GM12878 (cell line): ENCODE measurements at regions not wholly inside any gene's neighbourhood (a gene's known extent, or its start where the extent isn't known, plus 50 kb on each side); places are given as distances from the start of the nearest gene placed in this dataset.

Source experiments
- ATAC-seq: fragments of 200-7000 bp; cut with Tn5 transposase; 3 replicates; pipeline ENCODE4 v1.9.1; 2020; ENCODE audit warnings: mild to moderate bottlenecking, moderate library complexity
- BruUV-seq: library from RNA; stranded (reverse); fragments of 400-500 nt; replicated peaks from 2 replicates; lab custom pipeline; 2021; lab: Mats Ljungman, UMichigan
- CTCF ChIA-PET: fragments of 300-600 bp; sonication (Branson Sonifier 250); formaldehyde crosslinking; extraction: SDS; loops from one replicate; lab custom pipeline; 2021; ENCODE audit warnings: inconsistent platforms; lab: Yijun Ruan, JAX
- POLR2A ChIA-PET: fragments of 350-600 bp; formaldehyde crosslinking; extraction: SDS; loops from one replicate; lab custom pipeline; 2021; ENCODE audit warnings: inconsistent platforms; lab: Charles Lee
- RAD21 ChIA-PET: fragments of 300-600 bp; sonication (Branson Sonifier 250); formaldehyde crosslinking; loops from one replicate; lab custom pipeline; 2023; ENCODE audit warnings: antibody characterized with exemption; ENCODE audit not compliant: unreplicated experiment; lab: Charles Lee
- SMC1A ChIA-PET: fragments of 300-600 bp; sonication (Branson Sonifier 250); formaldehyde crosslinking; loops from one replicate; lab custom pipeline; 2023; ENCODE audit not compliant: unreplicated experiment, uncharacterized antibody; lab: Charles Lee
- DNase-seq: peaks from one replicate; pipeline ENCODE4 v3.0.0-alpha.2; 2011; ENCODE audit warnings: low read depth, low spot score
- FAIRE-seq: peaks from 3 replicates; lab custom pipeline; 2011; peaks lifted over from hg19 to GRCh38; lab: Jason Lieb, UNC
- H2AFZ ChIP-seq: 2 replicates; pipeline ENCODE4 v1.6.0; 2011; ENCODE audit warnings: low read depth, low read length, control low read depth; ENCODE audit not compliant: control insufficient read depth
- H3K27ac ChIP-seq: 2 replicates; pipeline ENCODE4 v1.5.1; 2011; ENCODE audit warnings: control low read depth; ENCODE audit not compliant: control insufficient read depth, insufficient read depth
- H3K27me3 ChIP-seq, 2 experiments: replicated peaks in 1 of 2; 2 replicates each; pipeline versions ENCODE4 v1.6.0 to v1.6.1; 2011; ENCODE audit warnings: low read length in 1 of 2; ENCODE audit not compliant: control insufficient read depth in 2 of 2, insufficient read depth in 2 of 2
- H3K36me3 ChIP-seq, 2 experiments: 2 replicates each; pipeline ENCODE4 v1.5.1; 2011; ENCODE audit warnings: low read length in 1 of 2; ENCODE audit not compliant: control insufficient read depth in 2 of 2, insufficient read depth in 2 of 2
- H3K4me1 ChIP-seq: 2 replicates; pipeline ENCODE4 v1.6.1; 2011; ENCODE audit warnings: mild to moderate bottlenecking, low read length, moderate library complexity, mixed read lengths; ENCODE audit not compliant: control insufficient read depth, insufficient read depth
- H3K4me2 ChIP-seq: 2 replicates; pipeline ENCODE4 v1.6.0; 2011; ENCODE audit warnings: control low read depth; ENCODE audit not compliant: control insufficient read depth, insufficient read depth
- H3K4me3 ChIP-seq: fragments of 200-600 bp; sonication (generic); 2 replicates; pipeline ENCODE4 v1.5.1; 2016
- H3K79me2 ChIP-seq: 2 replicates; pipeline ENCODE4 v1.6.0; 2011; ENCODE audit warnings: low read length; ENCODE audit not compliant: control insufficient read depth, insufficient read depth
- H3K9ac ChIP-seq: 2 replicates; pipeline ENCODE4 v1.8.0; 2011; ENCODE audit warnings: low read length, control low read depth, mixed read lengths; ENCODE audit not compliant: control insufficient read depth, insufficient read depth
- H3K9me3 ChIP-seq: replicated peaks from 3 replicates; pipeline ENCODE4 v1.5.1; 2011; ENCODE audit warnings: mild to moderate bottlenecking, low read length; ENCODE audit not compliant: control insufficient read depth, insufficient read depth
- H4K20me1 ChIP-seq: 2 replicates; pipeline ENCODE4 v1.6.0; 2011; ENCODE audit not compliant: control insufficient read depth, insufficient read depth
- EED ChIP-seq: sonication (generic); IDR thresholded peaks from 2 replicates; pipeline ENCODE4 v1.6.1; 2016; ENCODE audit warnings: antibody characterized with exemption, low read depth
- FOS ChIP-seq: IDR thresholded peaks from 3 replicates; pipeline ENCODE4 v1.6.1; 2011; ENCODE audit warnings: borderline replicate concordance; ENCODE audit not compliant: insufficient read length; ENCODE audit errors: extremely low read depth
- FOXM1 ChIP-seq: IDR thresholded peaks from 2 replicates; pipeline ENCODE4 v1.6.1; 2012; ENCODE audit warnings: low read depth, mild to moderate bottlenecking, inconsistent platforms, low read length, moderate library complexity
- GATAD2B ChIP-seq: fragments of 450-650 bp; conservative IDR thresholded peaks from 2 replicates; pipeline ENCODE4 v1.6.1; 2017; ENCODE audit warnings: low read depth, mild to moderate bottlenecking, moderate library complexity
- HCFC1 ChIP-seq: fragments of 150-350 bp; IDR thresholded peaks from 2 replicates; pipeline ENCODE4 v1.6.1; 2014; ENCODE audit warnings: low read length
- JUND ChIP-seq: IDR thresholded peaks from 2 replicates; pipeline ENCODE4 v1.6.1; 2012; ENCODE audit warnings: low read depth, mild to moderate bottlenecking, low read length, improper control_type of control experiment, moderate library complexity
- KDM1A ChIP-seq: fragments of 200-600 bp; sonication (generic); IDR thresholded peaks from 2 replicates; pipeline ENCODE4 v1.6.1; 2016; ENCODE audit warnings: borderline replicate concordance
- MEF2A ChIP-seq: IDR thresholded peaks from 2 replicates; pipeline ENCODE4 v1.6.1; 2011; ENCODE audit warnings: low read depth, mild to moderate bottlenecking, low read length, moderate library complexity; ENCODE audit not compliant: insufficient read depth
- MYC ChIP-seq: IDR thresholded peaks from 2 replicates; pipeline ENCODE4 v1.6.1; 2011; ENCODE audit warnings: mild to moderate bottlenecking, low read length, moderate library complexity, inconsistent platforms; ENCODE audit not compliant: insufficient read depth, insufficient replicate concordance, insufficient read length, severe bottlenecking
- PAX5 ChIP-seq: IDR thresholded peaks from 2 replicates; pipeline ENCODE4 v1.6.1; 2011; ENCODE audit warnings: low read depth, low read length, borderline replicate concordance
- SIN3A ChIP-seq: IDR thresholded peaks from 2 replicates; pipeline ENCODE4 v1.6.1; 2012; ENCODE audit warnings: low read depth, low read length, improper control_type of control experiment
- STAT1 ChIP-seq: fragments of 450-650 bp; conservative IDR thresholded peaks from 2 replicates; pipeline ENCODE4 v1.6.1; 2014; ENCODE audit warnings: antibody characterized with exemption, mild to moderate bottlenecking
- SUZ12 ChIP-seq: fragments of 200-600 bp; sonication (generic); IDR thresholded peaks from one replicate; pipeline ENCODE4 v1.6.1; 2018; ENCODE audit warnings: antibody characterized with exemption, mild to moderate bottlenecking; ENCODE audit not compliant: unreplicated experiment
- TCF7 ChIP-seq: IDR thresholded peaks from 2 replicates; pipeline ENCODE4 v1.6.1; 2014; ENCODE audit warnings: antibody characterized with exemption, borderline replicate concordance
- ZNF24 ChIP-seq: fragments of 450-650 bp; IDR thresholded peaks from 2 replicates; pipeline ENCODE4 v1.6.1; 2017; ENCODE audit warnings: antibody characterized with exemption, mild to moderate bottlenecking
- WGBS: methylation state at CpG from one replicate; pipeline ENCODE4 v1.1.6; 2016; ENCODE audit warnings: low lambda C conversion rate; ENCODE audit not compliant: insufficient replicate concordance, insufficient coverage; ENCODE audit errors: missing lambda C conversion rate; 5-methylcytosine and 5-hydroxymethylcytosine counted together
- in situ Hi-C: fragments of 300-500 bp; cut with MboI; formaldehyde crosslinking; loops from 9 replicates; pipeline ENCODE4 v1.14.3; 2018; ENCODE audit warnings: mixed read lengths
- intact Hi-C: fragments of 100-400 bp; cut with micrococcal nuclease; formaldehyde crosslinking; loops from one replicate; pipeline ENCODE4 v1.14.2; 2022; ENCODE audit not compliant: unreplicated experiment
- TF ChIP-seq, protein P1 (sequence below): fragments of 450-650 bp; IDR thresholded peaks from 2 replicates; pipeline ENCODE4 v1.6.1; 2014; ENCODE audit warnings: mild to moderate bottlenecking
- TF ChIP-seq, protein P2 (sequence below): fragments of 450-650 bp; formaldehyde crosslinking; IDR thresholded peaks from 2 replicates; pipeline ENCODE4 v1.4.0; 2022; ENCODE audit warnings: mild to moderate bottlenecking, moderate library complexity
- TF ChIP-seq, protein P3 (sequence below): IDR thresholded peaks from 2 replicates; pipeline ENCODE4 v1.6.1; 2011; ENCODE audit warnings: borderline replicate concordance, low read depth, mild to moderate bottlenecking, moderate library complexity, low read length; ENCODE audit not compliant: insufficient read depth, poor library complexity, severe bottlenecking
- TF ChIP-seq, protein P4 (sequence below): IDR thresholded peaks from 2 replicates; pipeline ENCODE4 v1.6.1; 2012; ENCODE audit warnings: low read depth, low read length, improper control_type of control experiment

DNA sequence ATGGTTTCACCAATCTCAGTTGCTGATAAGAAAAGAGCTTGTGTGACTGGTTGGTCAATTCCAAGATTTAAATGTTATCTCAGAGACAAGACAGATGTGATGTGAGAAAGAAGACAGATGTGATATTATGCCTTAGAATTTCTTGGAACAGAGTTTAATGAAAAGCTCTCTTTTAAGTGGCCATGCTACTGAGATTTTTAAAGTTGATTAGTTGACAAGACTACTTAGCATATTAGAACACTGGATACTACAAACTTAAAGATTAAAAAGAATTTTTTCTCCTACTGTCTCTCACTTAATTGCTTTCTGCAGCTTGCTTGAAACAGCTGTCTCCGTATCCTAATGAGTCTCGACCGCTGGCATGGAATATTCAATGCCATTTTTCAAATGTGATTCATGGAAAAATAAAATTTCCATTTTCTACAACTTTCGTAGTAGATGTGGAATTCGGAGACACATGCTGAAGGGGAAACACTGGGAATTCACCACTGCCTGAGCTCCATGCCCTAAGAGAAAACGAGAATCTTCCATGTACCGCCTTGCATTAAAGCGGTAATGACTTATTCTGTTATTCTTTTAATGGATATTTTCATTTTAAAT lies 634.2 kb upstream of the SETBP1 start:
- TF ChIP-seq EED (no peak), FOXM1 (no peak), JUND (no peak), ZNF24 (no peak), MYC (no peak), PAX5 (no peak), HCFC1 (no peak), STAT1 (no peak), GATAD2B (no peak), SIN3A (no peak), SUZ12 (no peak), KDM1A (no peak), TCF7 (no peak), MEF2A (no peak), FOS (no peak)
- TF ChIP-seq, protein P1, sequence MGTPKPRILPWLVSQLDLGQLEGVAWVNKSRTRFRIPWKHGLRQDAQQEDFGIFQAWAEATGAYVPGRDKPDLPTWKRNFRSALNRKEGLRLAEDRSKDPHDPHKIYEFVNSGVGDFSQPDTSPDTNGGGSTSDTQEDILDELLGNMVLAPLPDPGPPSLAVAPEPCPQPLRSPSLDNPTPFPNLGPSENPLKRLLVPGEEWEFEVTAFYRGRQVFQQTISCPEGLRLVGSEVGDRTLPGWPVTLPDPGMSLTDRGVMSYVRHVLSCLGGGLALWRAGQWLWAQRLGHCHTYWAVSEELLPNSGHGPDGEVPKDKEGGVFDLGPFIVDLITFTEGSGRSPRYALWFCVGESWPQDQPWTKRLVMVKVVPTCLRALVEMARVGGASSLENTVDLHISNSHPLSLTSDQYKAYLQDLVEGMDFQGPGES: no peak
- TF ChIP-seq, protein P2, sequence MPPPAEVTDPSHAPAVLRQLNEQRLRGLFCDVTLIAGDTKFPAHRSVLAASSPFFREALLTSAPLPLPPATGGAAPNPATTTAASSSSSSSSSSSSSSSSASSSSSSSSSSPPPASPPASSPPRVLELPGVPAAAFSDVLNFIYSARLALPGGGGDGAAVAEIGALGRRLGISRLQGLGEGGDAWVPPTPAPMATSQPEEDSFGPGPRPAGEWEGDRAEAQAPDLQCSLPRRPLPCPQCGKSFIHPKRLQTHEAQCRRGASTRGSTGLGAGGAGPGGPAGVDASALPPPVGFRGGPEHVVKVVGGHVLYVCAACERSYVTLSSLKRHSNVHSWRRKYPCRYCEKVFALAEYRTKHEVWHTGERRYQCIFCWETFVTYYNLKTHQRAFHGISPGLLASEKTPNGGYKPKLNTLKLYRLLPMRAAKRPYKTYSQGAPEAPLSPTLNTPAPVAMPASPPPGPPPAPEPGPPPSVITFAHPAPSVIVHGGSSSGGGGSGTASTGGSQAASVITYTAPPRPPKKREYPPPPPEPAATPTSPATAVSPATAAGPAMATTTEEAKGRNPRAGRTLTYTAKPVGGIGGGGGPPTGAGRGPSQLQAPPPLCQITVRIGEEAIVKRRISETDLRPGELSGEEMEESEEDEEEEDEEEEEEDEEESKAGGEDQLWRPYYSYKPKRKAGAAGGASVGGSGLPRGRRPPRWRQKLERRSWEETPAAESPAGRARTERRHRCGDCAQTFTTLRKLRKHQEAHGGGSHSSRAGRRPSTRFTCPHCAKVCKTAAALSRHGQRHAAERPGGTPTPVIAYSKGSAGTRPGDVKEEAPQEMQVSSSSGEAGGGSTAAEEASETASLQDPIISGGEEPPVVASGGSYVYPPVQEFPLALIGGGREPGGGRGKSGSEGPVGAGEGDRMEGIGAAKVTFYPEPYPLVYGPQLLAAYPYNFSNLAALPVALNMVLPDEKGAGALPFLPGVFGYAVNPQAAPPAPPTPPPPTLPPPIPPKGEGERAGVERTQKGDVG: no peak
- TF ChIP-seq, protein P3, sequence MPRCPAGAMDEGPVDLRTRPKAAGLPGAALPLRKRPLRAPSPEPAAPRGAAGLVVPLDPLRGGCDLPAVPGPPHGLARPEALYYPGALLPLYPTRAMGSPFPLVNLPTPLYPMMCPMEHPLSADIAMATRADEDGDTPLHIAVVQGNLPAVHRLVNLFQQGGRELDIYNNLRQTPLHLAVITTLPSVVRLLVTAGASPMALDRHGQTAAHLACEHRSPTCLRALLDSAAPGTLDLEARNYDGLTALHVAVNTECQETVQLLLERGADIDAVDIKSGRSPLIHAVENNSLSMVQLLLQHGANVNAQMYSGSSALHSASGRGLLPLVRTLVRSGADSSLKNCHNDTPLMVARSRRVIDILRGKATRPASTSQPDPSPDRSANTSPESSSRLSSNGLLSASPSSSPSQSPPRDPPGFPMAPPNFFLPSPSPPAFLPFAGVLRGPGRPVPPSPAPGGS: no peak
- TF ChIP-seq, protein P4, sequence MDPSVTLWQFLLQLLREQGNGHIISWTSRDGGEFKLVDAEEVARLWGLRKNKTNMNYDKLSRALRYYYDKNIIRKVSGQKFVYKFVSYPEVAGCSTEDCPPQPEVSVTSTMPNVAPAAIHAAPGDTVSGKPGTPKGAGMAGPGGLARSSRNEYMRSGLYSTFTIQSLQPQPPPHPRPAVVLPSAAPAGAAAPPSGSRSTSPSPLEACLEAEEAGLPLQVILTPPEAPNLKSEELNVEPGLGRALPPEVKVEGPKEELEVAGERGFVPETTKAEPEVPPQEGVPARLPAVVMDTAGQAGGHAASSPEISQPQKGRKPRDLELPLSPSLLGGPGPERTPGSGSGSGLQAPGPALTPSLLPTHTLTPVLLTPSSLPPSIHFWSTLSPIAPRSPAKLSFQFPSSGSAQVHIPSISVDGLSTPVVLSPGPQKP: no peak
- TF ChIP-seq, all 136 proteins: peak for 0
- BruUV-seq: no TSS peak
- RAD21 ChIA-PET: no interaction called here
- no peak overlapping the region for H3K27ac ChIP-seq
- POLR2A ChIA-PET: no interaction called here
- in situ Hi-C loops: no loop called here
- CTCF ChIA-PET: no interaction called here
- no peaks in the 10 kb centered on the region for H3K4me1 ChIP-seq
- H3K79me2 ChIP-seq: no peaks in the 10 kb centered on the region
- no peak overlapping the region for H3K9ac ChIP-seq
- intact Hi-C loops: no loop called here
- H3K4me2 ChIP-seq: no peak overlapping the region
- SMC1A ChIA-PET: interaction anchor here (0.5 kb wide), 1 partner anchor 108 kb away, joined by 3 read pairs; no protein-coding TSS in a partner anchor
- FAIRE-seq (no peak), ATAC-seq (no peak), DNase-seq (no peak)
- H3K36me3 ChIP-seq: no peaks in the 10 kb centered on the region
- H3K9me3 ChIP-seq: no peaks in the 10 kb centered on the region
- H3K27me3 ChIP-seq: no peaks in the 10 kb centered on the region; a peak in 1 of 4 replicates
- no peaks in the 10 kb centered on the region for H4K20me1 ChIP-seq
- no peak overlapping the region for H2AFZ ChIP-seq
- no peak overlapping the region for H3K4me3 ChIP-seq
- WGBS: 28% methylated on average over 8 of the region's 8 CpGs
